ENCODE measurements at regions not wholly inside any gene's neighbourhood (a gene's known extent, or its start where the extent isn't known, plus 50 kb on each side); places are given as distances from the start of the nearest gene placed in this dataset.

- TF ChIP-seq POLR2A (IDR thresholded peaks at IDR 0.05) (no peak), POLR2AphosphoS5 (IDR thresholded peaks at IDR 0.05) (no peak)
Observed at GRCh38 chr2:144904612-144905011, 384.7 kb upstream of the ZEB2 start.
